ENCODE measurements at regions not wholly inside any gene's neighbourhood (a gene's known extent, or its start where the extent isn't known, plus 50 kb on each side); places are given as distances from the start of the nearest gene placed in this dataset.

- TF ChIP-seq, protein P1, sequence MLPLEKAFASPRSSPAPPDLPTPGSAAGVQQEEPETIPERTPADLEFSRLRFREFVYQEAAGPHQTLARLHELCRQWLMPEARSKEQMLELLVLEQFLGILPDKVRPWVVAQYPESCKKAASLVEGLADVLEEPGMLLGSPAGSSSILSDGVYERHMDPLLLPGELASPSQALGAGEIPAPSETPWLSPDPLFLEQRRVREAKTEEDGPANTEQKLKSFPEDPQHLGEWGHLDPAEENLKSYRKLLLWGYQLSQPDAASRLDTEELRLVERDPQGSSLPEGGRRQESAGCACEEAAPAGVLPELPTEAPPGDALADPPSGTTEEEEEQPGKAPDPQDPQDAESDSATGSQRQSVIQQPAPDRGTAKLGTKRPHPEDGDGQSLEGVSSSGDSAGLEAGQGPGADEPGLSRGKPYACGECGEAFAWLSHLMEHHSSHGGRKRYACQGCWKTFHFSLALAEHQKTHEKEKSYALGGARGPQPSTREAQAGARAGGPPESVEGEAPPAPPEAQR (CRISPR knock-in tag; IDR thresholded peaks at IDR 0.05) = no peak
- no peak for TF ChIP-seq PRDM15 (CRISPR knock-in tag; IDR thresholded peaks at IDR 0.05)
- TF ChIP-seq, protein P2, sequence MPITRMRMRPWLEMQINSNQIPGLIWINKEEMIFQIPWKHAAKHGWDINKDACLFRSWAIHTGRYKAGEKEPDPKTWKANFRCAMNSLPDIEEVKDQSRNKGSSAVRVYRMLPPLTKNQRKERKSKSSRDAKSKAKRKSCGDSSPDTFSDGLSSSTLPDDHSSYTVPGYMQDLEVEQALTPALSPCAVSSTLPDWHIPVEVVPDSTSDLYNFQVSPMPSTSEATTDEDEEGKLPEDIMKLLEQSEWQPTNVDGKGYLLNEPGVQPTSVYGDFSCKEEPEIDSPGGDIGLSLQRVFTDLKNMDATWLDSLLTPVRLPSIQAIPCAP (CRISPR knock-in tag; IDR thresholded peaks at IDR 0.05) = no peak
- TF ChIP-seq ZNF138 (CRISPR knock-in tag; conservative IDR thresholded peaks at IDR 0.05) = no peak
- TF ChIP-seq, protein P3, sequence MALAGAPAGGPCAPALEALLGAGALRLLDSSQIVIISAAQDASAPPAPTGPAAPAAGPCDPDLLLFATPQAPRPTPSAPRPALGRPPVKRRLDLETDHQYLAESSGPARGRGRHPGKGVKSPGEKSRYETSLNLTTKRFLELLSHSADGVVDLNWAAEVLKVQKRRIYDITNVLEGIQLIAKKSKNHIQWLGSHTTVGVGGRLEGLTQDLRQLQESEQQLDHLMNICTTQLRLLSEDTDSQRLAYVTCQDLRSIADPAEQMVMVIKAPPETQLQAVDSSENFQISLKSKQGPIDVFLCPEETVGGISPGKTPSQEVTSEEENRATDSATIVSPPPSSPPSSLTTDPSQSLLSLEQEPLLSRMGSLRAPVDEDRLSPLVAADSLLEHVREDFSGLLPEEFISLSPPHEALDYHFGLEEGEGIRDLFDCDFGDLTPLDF (CRISPR knock-in tag; IDR thresholded peaks at IDR 0.05) = no peak
- no peak for TF ChIP-seq ZNF416 (CRISPR knock-in tag; IDR thresholded peaks at IDR 0.05)
- TF ChIP-seq NFATC4 (CRISPR knock-in tag; IDR thresholded peaks at IDR 0.05) = no peak
- TF ChIP-seq GTF2I (CRISPR knock-in tag; conservative IDR thresholded peaks at IDR 0.05) = no peak
- TF ChIP-seq ETV6 (CRISPR knock-in tag; IDR thresholded peaks at IDR 0.05) = no peak
Observed at GRCh38 chr3:56981445-56982230, 78.8 kb upstream of the SPATA12 start (continued).

- Mint-ChIP-seq H3K36me3 (no peaks in the 10 kb centered on the region), H3K4me3 (no peak overlapping the region), H3K27me3 (ENCODE audit: low read depth) (no peaks in the 10 kb centered on the region), H3K27ac (no peak overlapping the region), H3K4me1 (peaks cover 6% of the 10 kb centered on the region), H3K9me3 (no peaks in the 10 kb centered on the region)
- ChIA-PET CTCF (interaction anchor here (2.2 kb wide), 1 partner anchor 8 kb away, joined by 14 read pairs; no protein-coding TSS in a partner anchor), POLR2A (no interaction called here)
- no peak for ATAC-seq
- DNase-seq (ENCODE audit: low spot score) = no peak
- TF ChIP-seq GRHL2 (CRISPR knock-in tag; IDR thresholded peaks at IDR 0.05; ENCODE audit: insufficient replicate concordance, severe bottlenecking) = no peak
- no peak for TF ChIP-seq IRF2 (CRISPR knock-in tag; IDR thresholded peaks at IDR 0.05; ENCODE audit: borderline replicate concordance, low read depth)
- TF ChIP-seq ZNF263 (CRISPR knock-in tag; IDR thresholded peaks at IDR 0.05; ENCODE audit: low read depth) = no peak
- TF ChIP-seq ESRRA (CRISPR knock-in tag; IDR thresholded peaks at IDR 0.05; ENCODE audit: borderline replicate concordance) = no peak
- TF ChIP-seq, protein P4, sequence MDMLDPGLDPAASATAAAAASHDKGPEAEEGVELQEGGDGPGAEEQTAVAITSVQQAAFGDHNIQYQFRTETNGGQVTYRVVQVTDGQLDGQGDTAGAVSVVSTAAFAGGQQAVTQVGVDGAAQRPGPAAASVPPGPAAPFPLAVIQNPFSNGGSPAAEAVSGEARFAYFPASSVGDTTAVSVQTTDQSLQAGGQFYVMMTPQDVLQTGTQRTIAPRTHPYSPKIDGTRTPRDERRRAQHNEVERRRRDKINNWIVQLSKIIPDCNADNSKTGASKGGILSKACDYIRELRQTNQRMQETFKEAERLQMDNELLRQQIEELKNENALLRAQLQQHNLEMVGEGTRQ (CRISPR knock-in tag; IDR thresholded peaks at IDR 0.05) = no peak
- TF ChIP-seq NR1H2 (CRISPR knock-in tag; IDR thresholded peaks at IDR 0.05) = no peak
- TF ChIP-seq ZBTB43 (CRISPR knock-in tag; IDR thresholded peaks at IDR 0.05) = no peak
- TF ChIP-seq, protein P5, sequence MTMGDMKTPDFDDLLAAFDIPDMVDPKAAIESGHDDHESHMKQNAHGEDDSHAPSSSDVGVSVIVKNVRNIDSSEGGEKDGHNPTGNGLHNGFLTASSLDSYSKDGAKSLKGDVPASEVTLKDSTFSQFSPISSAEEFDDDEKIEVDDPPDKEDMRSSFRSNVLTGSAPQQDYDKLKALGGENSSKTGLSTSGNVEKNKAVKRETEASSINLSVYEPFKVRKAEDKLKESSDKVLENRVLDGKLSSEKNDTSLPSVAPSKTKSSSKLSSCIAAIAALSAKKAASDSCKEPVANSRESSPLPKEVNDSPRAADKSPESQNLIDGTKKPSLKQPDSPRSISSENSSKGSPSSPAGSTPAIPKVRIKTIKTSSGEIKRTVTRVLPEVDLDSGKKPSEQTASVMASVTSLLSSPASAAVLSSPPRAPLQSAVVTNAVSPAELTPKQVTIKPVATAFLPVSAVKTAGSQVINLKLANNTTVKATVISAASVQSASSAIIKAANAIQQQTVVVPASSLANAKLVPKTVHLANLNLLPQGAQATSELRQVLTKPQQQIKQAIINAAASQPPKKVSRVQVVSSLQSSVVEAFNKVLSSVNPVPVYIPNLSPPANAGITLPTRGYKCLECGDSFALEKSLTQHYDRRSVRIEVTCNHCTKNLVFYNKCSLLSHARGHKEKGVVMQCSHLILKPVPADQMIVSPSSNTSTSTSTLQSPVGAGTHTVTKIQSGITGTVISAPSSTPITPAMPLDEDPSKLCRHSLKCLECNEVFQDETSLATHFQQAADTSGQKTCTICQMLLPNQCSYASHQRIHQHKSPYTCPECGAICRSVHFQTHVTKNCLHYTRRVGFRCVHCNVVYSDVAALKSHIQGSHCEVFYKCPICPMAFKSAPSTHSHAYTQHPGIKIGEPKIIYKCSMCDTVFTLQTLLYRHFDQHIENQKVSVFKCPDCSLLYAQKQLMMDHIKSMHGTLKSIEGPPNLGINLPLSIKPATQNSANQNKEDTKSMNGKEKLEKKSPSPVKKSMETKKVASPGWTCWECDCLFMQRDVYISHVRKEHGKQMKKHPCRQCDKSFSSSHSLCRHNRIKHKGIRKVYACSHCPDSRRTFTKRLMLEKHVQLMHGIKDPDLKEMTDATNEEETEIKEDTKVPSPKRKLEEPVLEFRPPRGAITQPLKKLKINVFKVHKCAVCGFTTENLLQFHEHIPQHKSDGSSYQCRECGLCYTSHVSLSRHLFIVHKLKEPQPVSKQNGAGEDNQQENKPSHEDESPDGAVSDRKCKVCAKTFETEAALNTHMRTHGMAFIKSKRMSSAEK (CRISPR knock-in tag; IDR thresholded peaks at IDR 0.05; ENCODE audit: borderline replicate concordance) = no peak
- no peak for TF ChIP-seq MXD4 (CRISPR knock-in tag; IDR thresholded peaks at IDR 0.05; ENCODE audit: borderline replicate concordance)
- no peak for TF ChIP-seq MAX (CRISPR knock-in tag; IDR thresholded peaks at IDR 0.05)
- TF ChIP-seq ZNF396 (CRISPR knock-in tag; IDR thresholded peaks at IDR 0.05; ENCODE audit: borderline replicate concordance) = no peak
- no peak for TF ChIP-seq CREM (CRISPR knock-in tag; IDR thresholded peaks at IDR 0.05)
Observed at GRCh38 chr3:56980798-56981390, 79.6 kb upstream of the SPATA12 start.
